AG04449 (cell line): ENCODE measurements at regions not wholly inside any gene's neighbourhood (a gene's known extent, or its start where the extent isn't known, plus 50 kb on each side); places are given as distances from the start of the nearest gene placed in this dataset.

ENCODE experiments used
- CTCF ChIA-PET: fragments of 350-600 bp; formaldehyde crosslinking; extraction: SDS; loops from one replicate; lab custom pipeline; 2021; ENCODE audit warnings: antibody characterized with exemption; lab: Yijun Ruan, JAX
- POLR2A ChIA-PET: fragments of 400-600, 350-600 bp; formaldehyde crosslinking; extraction: SDS; loops from one replicate; lab custom pipeline; 2020; ENCODE audit warnings: antibody characterized with exemption, inconsistent platforms; lab: Yijun Ruan, JAX
- DNase-seq: peaks from one replicate; pipeline ENCODE4 v3.0.0-alpha.2; 2010; ENCODE audit warnings: low read depth, low spot score
- H3K4me3 ChIP-seq: 2 replicates; pipeline ENCODE4 v1.5.1; 2011; ENCODE audit warnings: low read depth, mild to moderate bottlenecking, control low read depth, low read length
- CTCF ChIP-seq: IDR thresholded peaks from one replicate; pipeline ENCODE4 v1.5.1; 2011; ENCODE audit warnings: mild to moderate bottlenecking, moderate library complexity, low read length, control low read depth, inconsistent platforms; ENCODE audit not compliant: insufficient read depth; ENCODE audit errors: missing control alignments

GRCh38 chr10:52875336-52875735 lies 102.8 kb upstream of the MBL2 start:
- no peak for DNase-seq
- POLR2A ChIA-PET, result no interaction called here
- CTCF ChIA-PET, result interaction anchor here (1.9 to 2.7 kb wide), 2 partner anchors 10 to 58 kb away, joined by 8 to 10 read pairs; no protein-coding TSS in a partner anchor
- H3K4me3 ChIP-seq, result no peak overlapping the region
- TF ChIP-seq CTCF, result no peak

GRCh38 chr10:52874581-52874980 lies 102.0 kb upstream of the MBL2 start:
- CTCF ChIA-PET, result interaction anchor here (1.9 kb wide), 1 partner anchor 10 kb away, joined by 10 read pairs; no protein-coding TSS in a partner anchor
- TF ChIP-seq CTCF, result no peak
- POLR2A ChIA-PET, result no interaction called here
- H3K4me3 ChIP-seq, result no peak overlapping the region
- no peak for DNase-seq

- CTCF ChIA-PET, result interaction anchor here (1.1 kb wide), 2 partner anchors 11 to 53 kb away, joined by 3 to 5 read pairs; no protein-coding TSS in a partner anchor
- no peak for DNase-seq
- TF ChIP-seq CTCF, result no peak
- no peak overlapping the region for H3K4me3 ChIP-seq
- POLR2A ChIA-PET, result no interaction called here
Measured at GRCh38 chr10:52871191-52871843, 98.7 kb upstream of the MBL2 start.

- ChIA-PET CTCF (interaction anchor here (1.1 kb wide), 2 partner anchors 12 to 53 kb away, joined by 3 to 5 read pairs; no protein-coding TSS in a partner anchor), POLR2A (no interaction called here)
- no peak for DNase-seq
- no peak overlapping the region for H3K4me3 ChIP-seq
- TF ChIP-seq CTCF, result no peak
Measured at GRCh38 chr10:52870562-52870961, 98.0 kb upstream of the MBL2 start.

- no peak for DNase-seq
- ChIA-PET CTCF (no interaction called here), POLR2A (no interaction called here)
- no peak overlapping the region for H3K4me3 ChIP-seq
- TF ChIP-seq CTCF, result no peak
Measured at GRCh38 chr10:52869864-52870263, 97.3 kb upstream of the MBL2 start.

DNA sequence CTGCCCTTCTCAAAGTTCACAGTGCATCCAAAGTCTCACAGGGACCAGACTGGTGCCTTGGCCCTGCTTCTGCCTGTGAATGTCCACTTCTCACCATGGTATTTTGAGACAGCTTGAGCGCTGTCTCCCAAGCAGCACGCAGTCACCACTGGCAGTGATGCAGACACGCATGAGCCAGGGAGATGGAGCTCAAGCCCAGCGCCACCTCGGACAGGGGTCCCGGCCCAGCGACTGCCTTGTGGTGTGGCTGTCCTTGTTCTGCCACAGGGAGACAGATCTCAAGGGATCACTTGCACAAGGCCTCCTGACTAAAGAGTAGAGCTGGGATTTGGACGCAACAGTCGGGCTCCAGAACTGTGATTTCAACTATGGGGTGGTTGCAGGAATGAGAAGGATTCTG lies 92.6 kb upstream of the MBL2 start:
- CTCF ChIA-PET, result interaction anchor here (0.9 to 1.6 kb wide), 2 partner anchors 13 to 48 kb away, joined by 3 read pairs; no protein-coding TSS in a partner anchor
- POLR2A ChIA-PET, result no interaction called here
- DNase-seq, result no peak
- H3K4me3 ChIP-seq, result no peak overlapping the region
- TF ChIP-seq CTCF, result no peak
